GM19025 (cell line): ENCODE measurements at regions not wholly inside any gene's neighbourhood (a gene's known extent, or its start where the extent isn't known, plus 50 kb on each side); places are given as distances from the start of the nearest gene placed in this dataset.
"Not testable (repeated sequence)": the region's sequence is repeated elsewhere in the genome, so short reads cannot be mapped to it uniquely, and the experiment has no call there.

Source experiments
- ATAC-seq: cut with Tn5 transposase; IDR thresholded peaks from one replicate; pipeline ENCODE4 v1.9.1; 2021; ENCODE audit warnings: mild to moderate bottlenecking, low read depth, moderate library complexity; ENCODE audit not compliant: unreplicated experiment

DNA sequence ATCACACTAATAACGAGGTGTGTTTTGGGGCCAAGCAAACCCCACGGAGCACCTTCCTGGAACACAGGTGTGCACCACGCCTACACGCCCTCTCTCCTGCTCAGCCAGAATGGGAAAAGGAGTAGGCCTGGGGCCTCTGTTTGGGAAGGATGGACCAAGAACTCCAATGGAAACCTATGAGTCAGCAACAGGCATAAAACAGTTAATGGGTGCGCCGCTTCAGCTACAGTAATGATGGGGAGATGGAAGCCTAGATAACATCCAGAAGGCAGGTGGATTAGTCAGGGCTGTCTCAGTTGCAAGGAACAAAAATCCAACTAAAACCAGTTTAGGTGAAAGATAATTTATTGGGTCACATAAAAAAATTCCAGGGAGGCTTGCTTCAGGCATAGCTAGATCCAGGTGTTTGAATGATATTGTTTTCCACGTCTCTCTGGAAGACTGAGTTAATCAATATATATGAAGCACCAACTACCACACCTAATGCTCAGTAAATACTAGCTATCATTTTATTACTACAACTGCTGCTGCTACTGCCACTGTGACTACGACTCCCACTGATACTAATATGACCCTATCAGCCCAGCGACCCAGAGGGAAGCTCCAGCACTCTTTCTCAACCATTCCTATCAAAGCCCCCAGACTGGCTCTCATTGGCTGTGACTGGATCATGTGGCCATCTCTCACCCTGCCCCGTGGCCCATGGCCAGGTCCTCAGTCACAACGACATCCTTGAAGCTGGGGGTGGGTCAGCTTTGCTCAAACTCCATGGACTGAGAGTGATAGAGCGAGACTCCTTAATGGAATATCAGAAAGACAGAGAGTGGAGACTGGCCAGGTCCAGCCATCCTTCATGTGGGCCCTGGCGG lies 155.2 kb upstream of the PTPN1 start:
- ATAC-seq, result no peak

GRCh38 chr20:50355590-50356524 lies 154.3 kb upstream of the PTPN1 start:
- no peak for ATAC-seq

- ATAC-seq, result no peak
Measured at GRCh38 chr20:50356525-50356885, 153.7 kb upstream of the PTPN1 start.

- no peak for ATAC-seq
Measured at GRCh38 chr20:50356962-50357782, 153.0 kb upstream of the PTPN1 start.

- ATAC-seq, result no peak
Measured at GRCh38 chr20:50357783-50358161, 152.4 kb upstream of the PTPN1 start.

DNA sequence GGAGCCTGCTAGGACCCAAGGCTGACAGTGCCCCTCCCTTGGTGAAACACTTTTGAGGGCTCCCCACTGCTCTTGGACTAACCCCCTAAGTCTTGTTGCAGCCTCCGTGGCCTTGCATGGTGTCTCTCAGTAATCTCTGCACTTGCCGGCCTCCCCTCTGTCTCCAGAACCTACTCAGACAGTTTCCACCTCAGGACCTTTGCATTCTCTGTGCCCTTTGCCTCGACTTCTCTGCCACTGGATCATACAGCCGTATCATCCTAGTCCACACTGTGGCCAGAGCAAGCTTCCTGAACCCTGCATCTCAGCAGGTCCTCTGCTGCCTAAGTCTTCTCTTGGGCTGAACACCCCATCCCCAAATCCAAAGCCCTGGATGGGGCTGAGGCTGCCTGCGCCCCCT lies 152.0 kb upstream of the PTPN1 start:
- no peak for ATAC-seq

DNA sequence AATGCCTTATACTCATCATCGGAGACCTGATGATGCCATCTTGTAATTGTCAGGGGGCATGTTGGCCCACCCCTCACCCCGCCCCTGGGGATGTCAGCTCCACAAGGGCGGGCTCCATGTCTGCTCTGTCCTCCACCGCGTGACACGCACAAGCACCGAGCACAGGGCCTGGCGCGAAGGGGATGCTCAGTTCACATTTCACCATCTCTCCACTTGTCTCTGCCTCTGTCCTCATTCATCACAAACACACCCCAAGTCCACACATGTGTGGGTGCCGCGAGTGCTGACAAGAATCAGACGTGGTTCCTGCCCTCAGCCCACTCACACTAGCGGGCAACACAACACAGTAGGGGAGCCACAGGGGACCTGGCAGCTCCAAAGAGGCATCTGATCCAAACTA lies 151.2 kb upstream of the PTPN1 start:
- no peak for ATAC-seq

DNA sequence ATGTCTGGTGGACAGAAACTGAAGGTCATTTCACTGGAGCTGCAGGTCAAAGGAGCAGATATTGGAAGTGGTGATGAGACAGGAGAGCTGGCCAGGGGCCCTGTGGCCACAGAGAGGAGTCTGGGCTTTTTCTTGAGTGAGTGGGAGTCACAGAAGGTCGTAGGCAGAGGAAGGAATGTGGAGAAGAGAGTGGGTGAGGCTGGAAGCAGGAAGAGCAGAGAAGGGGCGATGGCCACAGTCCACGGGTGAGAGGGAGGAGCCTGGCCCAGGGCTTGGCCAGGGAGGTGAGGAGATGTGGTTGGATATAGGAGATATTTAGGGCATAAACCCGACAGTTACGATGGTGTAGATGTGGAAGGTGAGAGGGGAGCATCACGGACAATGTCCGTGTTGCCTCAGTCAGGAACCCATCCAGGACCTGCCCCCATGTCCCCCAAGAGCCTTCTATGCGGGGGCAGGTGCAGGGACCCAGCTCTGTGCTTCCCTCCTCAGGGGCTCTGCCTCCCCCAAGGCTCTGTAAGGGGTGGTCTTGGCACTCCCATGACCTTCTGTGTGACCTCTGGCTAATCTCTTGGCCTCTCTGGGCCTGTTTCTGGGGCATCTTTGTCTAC lies 150.5 kb upstream of the PTPN1 start:
- ATAC-seq, result no peak

DNA sequence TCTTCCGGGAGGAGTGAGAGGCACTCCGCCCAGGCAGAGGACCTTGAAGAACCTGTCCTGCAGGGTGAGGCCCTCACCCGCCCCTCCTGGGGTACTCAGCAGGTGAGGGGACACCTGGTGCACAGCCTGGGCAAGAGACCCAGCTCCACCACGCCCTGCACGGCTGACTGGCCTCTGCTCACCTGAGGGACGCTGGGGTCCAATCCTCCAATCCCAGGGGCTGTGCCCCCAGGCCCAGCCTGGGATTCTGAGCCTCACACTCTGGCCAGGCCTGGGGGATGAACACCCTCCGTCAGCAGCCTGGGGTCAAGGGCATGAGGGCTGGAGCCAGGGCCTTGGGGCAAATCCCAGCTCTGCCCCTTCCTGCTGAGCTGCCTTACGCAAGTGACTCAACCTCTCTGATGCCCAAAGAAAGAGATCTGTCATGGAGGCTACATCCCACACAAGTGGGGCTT lies 149.9 kb upstream of the PTPN1 start:
- no peak for ATAC-seq

GRCh38 chr20:50360921-50361320 lies 149.3 kb upstream of the PTPN1 start:
- ATAC-seq, result no peak

- ATAC-seq, result not testable (repeated sequence)
Measured at GRCh38 chr20:50362177-50362576, 148.0 kb upstream of the PTPN1 start.

- no peak for ATAC-seq
Measured at GRCh38 chr20:50363027-50363426, 147.2 kb upstream of the PTPN1 start.

GRCh38 chr20:50363479-50363878 lies 146.7 kb upstream of the PTPN1 start:
- ATAC-seq, result no peak

- no peak for ATAC-seq
Measured at GRCh38 chr20:50364542-50364941, 145.6 kb upstream of the PTPN1 start.

DNA sequence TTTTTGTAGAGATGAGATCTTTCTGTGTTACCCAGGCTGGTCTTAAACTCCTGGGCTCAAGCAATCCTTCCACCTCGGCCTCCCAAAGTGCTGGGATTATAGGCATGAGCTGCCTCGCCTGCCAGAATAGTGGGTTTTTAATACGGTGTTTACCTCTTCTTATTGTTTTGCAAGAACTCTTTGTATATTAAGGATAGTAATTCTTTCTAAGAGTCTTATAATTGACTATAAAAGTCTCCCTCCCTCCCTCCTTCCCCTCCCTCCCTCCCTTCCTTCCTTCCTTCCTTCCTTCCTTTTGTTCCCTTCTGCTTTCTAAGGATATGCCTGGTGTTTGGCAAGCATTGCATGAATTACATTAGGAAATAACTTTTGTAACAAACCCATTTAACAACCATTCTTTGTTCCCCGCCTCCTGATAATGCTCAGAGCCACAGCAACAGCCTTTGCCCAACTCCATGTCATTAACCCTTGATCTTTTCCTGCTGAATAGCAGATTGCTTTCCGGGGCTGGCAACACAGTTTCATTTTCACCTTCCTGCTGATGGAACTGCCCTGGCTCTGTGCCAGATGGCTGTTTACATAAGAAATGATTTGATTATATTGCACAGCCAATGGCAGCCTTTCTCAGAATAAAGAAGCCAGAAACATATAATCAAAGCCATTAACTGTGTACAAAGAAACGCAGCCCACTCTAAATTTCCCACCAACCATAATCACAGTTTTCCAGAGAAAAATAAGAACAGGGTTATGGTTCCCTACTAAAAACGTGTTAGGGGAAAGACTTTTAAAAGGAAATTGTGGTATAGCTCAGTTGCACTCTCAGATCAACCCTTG lies 143.7 kb upstream of the PTPN1 start:
- no peak for ATAC-seq

- ATAC-seq, result no peak
Measured at GRCh38 chr20:50367104-50367674, 143.0 kb upstream of the PTPN1 start.

DNA sequence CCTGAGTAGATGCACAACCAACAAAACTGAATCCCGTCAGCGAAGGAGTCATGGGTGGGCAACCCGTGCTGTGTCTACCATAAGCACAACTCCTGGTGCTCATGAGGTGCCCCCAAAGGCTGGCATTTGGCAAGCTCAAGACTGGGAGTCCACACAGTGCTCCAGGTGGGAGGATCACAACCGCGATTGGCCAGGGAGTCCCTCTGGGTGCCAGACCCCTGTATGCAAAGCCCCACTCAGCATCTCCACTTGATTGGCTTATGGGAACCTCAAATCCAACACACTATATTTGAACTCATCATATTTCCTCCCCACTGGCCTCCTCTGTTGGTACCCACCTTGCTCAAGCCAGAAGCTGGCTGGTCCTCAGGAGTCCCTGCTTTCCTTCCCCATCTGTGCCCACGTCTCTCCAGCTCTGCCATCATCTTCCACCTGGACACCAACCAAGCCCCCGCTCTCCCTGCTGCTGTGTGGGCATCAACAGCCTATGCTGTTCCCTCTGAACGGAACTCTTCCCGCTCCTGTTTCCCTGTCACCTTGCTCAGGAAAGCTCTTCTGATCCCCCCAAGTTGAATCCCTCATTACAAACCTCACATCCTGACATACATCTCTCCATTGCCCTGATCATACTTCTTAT lies 142.3 kb upstream of the PTPN1 start:
- ATAC-seq, result no peak

GRCh38 chr20:50368386-50368785 lies 141.8 kb upstream of the PTPN1 start:
- ATAC-seq, result no peak

- ATAC-seq, result no peak
Measured at GRCh38 chr20:50368813-50369224, 141.4 kb upstream of the PTPN1 start.
